ENCODE measurements at regions not wholly inside any gene's neighbourhood (a gene's known extent, or its start where the extent isn't known, plus 50 kb on each side); places are given as distances from the start of the nearest gene placed in this dataset.

DNA sequence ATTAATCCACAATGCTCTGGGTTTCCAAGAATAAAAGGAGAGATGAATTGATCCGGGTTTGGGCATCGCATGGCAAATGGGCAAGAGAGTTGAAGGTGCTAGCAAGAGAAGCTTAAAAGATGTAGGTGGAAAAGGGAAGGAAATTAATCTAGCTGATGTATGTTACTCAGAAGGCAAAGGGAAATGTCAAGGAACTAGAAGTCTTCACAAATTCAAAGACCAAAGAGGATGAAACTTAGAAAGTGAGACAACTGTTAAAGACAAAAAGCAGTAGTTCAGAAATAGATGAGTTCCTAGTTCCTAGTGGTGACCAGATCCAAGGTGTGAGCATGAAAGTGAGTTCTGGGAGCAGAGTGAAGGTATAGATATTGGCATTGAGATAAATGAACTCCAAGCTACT lies 228.3 kb downstream of the SEC23A start:
- no peaks in the 10 kb centered on the region for H3K9me3 ChIP-seq (ENCODE audit: control insufficient read depth, insufficient read depth, low read length)
- H3K27ac ChIP-seq (ENCODE audit: low read depth, low read length), result no peak overlapping the region
- CTCF ChIA-PET, result interaction anchor here (1.6 to 3.1 kb wide), 2 partner anchors 7 to 141 kb away, joined by 3 to 20 read pairs; no protein-coding TSS in a partner anchor
- POLR2A ChIA-PET, result no interaction called here
- peaks cover 3% of the 10 kb centered on the region for H3K27me3 ChIP-seq (ENCODE audit: control insufficient read depth, insufficient read depth, low read length)
- no peak overlapping the region for H3K4me3 ChIP-seq (ENCODE audit: low read depth, low read length)
- DNase-seq (ENCODE audit: low read depth, low spot score), result no peak
- TF ChIP-seq, protein P1, sequence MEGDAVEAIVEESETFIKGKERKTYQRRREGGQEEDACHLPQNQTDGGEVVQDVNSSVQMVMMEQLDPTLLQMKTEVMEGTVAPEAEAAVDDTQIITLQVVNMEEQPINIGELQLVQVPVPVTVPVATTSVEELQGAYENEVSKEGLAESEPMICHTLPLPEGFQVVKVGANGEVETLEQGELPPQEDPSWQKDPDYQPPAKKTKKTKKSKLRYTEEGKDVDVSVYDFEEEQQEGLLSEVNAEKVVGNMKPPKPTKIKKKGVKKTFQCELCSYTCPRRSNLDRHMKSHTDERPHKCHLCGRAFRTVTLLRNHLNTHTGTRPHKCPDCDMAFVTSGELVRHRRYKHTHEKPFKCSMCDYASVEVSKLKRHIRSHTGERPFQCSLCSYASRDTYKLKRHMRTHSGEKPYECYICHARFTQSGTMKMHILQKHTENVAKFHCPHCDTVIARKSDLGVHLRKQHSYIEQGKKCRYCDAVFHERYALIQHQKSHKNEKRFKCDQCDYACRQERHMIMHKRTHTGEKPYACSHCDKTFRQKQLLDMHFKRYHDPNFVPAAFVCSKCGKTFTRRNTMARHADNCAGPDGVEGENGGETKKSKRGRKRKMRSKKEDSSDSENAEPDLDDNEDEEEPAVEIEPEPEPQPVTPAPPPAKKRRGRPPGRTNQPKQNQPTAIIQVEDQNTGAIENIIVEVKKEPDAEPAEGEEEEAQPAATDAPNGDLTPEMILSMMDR (IDR thresholded peaks at IDR 0.05; ENCODE audit: low read depth, low read length), result no peak

DNA sequence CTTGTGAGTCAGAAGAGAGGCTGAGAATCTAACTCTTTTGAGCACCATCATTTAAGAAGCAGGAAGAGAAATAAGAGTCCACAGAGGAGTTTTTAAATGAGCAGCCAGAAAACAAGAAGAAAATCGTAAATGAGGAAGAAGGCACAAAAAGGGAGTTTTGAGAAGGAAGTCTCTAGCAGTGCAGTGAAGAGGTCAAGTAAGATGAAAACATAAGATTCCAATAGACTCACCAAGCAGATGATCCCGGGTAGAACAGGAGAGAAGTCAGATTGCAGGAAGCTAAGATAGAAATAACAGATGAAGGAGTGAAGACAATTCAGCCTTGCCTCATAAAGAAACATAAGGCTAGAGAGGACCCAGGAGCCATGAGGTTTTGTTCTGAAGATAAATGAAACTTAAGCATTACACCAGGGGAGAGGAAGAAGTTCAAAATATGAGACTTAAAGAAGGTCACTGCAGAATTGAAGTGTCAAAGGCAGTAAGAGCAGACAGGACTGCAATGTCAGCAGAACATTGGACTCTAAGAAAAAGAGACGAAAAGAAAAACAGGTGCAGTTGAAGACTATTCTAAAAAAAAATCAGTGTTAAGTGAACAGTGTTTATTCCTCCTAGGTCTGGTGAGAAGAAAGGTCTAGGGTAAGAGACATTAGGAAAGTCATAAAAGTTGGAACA lies 229.0 kb downstream of the SEC23A start:
- TF ChIP-seq, protein P1 (IDR thresholded peaks at IDR 0.05; ENCODE audit: low read depth, low read length), result no peak
- Histone ChIP-seq H3K27me3 (ENCODE audit: control insufficient read depth, insufficient read depth, low read length) (no peaks in the 10 kb centered on the region), H3K4me3 (ENCODE audit: low read depth, low read length) (no peak overlapping the region), H3K9me3 (ENCODE audit: control insufficient read depth, insufficient read depth, low read length) (no peaks in the 10 kb centered on the region), H3K27ac (ENCODE audit: low read depth, low read length) (no peak overlapping the region)
- ChIA-PET CTCF (interaction anchor here (1.4 to 1.6 kb wide), 2 partner anchors 8 to 141 kb away, joined by 3 read pairs; no protein-coding TSS in a partner anchor), POLR2A (no interaction called here)
- no peak for DNase-seq (ENCODE audit: low read depth, low spot score)

DNA sequence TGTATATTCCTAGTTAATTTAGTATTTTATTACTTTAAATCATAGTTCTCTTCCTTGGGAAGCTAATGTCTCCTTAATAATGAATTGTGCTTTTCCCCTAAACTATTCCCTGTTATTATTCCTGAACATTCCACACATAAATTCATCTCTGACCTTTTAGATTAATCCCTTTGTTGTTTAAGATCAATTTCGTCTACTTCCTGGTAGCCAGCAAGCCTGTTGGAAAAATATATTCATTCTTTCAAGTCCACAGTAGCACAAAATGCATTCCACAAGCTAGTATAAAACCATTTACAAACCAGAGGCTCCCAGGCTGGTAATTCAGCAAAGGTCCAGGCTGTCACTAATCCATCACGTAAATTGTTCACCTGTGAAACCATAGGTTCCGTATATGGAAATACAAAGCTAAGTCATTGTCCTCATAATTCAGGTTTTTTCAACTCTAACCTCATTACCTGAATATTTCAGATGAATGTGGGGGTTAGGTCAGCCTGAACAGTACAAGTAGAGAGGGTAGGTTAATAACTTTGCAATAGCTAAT lies 232.7 kb downstream of the SEC23A start:
- CTCF ChIA-PET, result interaction anchor here (0.8 to 5.7 kb wide), 5 partner anchors 11 to 996 kb away, joined by 3 to 92 read pairs (median 11); no protein-coding TSS in a partner anchor
- no peak for DNase-seq (ENCODE audit: low read depth, low spot score)
- Histone ChIP-seq H3K27ac (ENCODE audit: low read depth, low read length) (no peak overlapping the region), H3K27me3 (ENCODE audit: control insufficient read depth, insufficient read depth, low read length) (peaks cover 2% of the 10 kb centered on the region), H3K9me3 (ENCODE audit: control insufficient read depth, insufficient read depth, low read length) (no peaks in the 10 kb centered on the region), H3K4me3 (ENCODE audit: low read depth, low read length) (no peak overlapping the region)
- POLR2A ChIA-PET, result no interaction called here
- TF ChIP-seq, protein P1 (IDR thresholded peaks at IDR 0.05; ENCODE audit: low read depth, low read length), result no peak

DNA sequence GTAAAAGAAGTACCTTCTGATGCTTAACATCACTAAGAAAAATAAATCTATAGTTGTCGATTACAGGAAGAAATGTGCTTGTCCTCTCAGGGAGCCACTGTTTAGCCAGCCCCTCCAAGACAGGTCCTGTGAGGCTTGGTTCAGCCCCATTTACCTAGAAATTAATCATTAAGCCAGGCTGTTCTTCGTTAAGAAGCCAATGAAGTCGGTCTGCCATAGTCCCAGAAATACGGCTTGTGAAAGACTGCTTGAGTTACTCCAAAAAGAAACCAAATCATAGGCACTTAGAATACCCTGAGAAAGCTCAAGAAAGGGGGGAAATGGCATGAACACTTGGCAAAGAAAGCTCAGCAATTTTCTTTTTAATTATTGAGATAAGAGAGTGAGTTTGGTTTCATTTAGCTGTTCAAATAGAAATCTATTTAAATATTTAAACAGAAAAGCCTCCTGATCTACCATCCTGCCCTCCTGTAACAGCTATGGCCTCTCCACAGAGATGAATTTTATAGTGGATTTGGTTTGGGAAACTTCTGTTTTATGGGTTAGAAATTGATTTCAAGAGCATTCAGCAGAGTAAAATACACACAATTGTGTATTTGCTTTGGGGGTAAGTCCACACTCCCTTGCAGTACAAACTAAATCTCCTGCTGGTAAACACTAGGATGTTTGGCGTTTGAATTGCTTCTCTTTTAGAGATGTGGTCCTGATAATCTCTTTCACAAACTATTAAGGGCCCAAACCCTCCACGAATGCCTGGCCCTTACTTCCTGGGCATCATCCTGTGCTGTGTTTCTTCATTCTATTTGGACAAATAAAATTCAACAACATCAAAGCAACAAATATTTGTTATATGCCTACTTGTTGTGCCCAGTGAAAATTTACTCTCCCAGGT lies 234.4 kb downstream of the SEC23A start:
- TF ChIP-seq, protein P1 (IDR thresholded peaks at IDR 0.05; ENCODE audit: low read depth, low read length), result no peak
- POLR2A ChIA-PET, result no interaction called here
- H3K27ac ChIP-seq (ENCODE audit: low read depth, low read length), result no peak overlapping the region

More for the DNA sequence above, 234.4 kb downstream of the SEC23A start:
- CTCF ChIA-PET, result interaction anchor here (0.6 to 5.7 kb wide), 17 partner anchors 13 to 1159 kb away, joined by 3 to 92 read pairs (median 9); no protein-coding TSS in a partner anchor
- no peak overlapping the region for H3K4me3 ChIP-seq (ENCODE audit: low read depth, low read length)
- no peak for DNase-seq (ENCODE audit: low read depth, low spot score)
- H3K9me3 ChIP-seq (ENCODE audit: control insufficient read depth, insufficient read depth, low read length), result no peaks in the 10 kb centered on the region
- H3K27me3 ChIP-seq (ENCODE audit: control insufficient read depth, insufficient read depth, low read length), result peaks cover 2% of the 10 kb centered on the region
